GM12878 (cell line): ENCODE measurements at regions not wholly inside any gene's neighbourhood (a gene's known extent, or its start where the extent isn't known, plus 50 kb on each side); places are given as distances from the start of the nearest gene placed in this dataset.

ENCODE experiments used
- ATAC-seq: fragments of 200-7000 bp; cut with Tn5 transposase; 3 replicates; pipeline ENCODE4 v1.9.1; 2020; ENCODE audit warnings: mild to moderate bottlenecking, moderate library complexity
- BruUV-seq: library from RNA; stranded (reverse); fragments of 400-500 nt; replicated peaks from 2 replicates; lab custom pipeline; 2021; lab: Mats Ljungman, UMichigan
- CTCF ChIA-PET: fragments of 300-600 bp; sonication (Branson Sonifier 250); formaldehyde crosslinking; extraction: SDS; loops from one replicate; lab custom pipeline; 2021; ENCODE audit warnings: inconsistent platforms; lab: Yijun Ruan, JAX
- POLR2A ChIA-PET: fragments of 350-600 bp; formaldehyde crosslinking; extraction: SDS; loops from one replicate; lab custom pipeline; 2021; ENCODE audit warnings: inconsistent platforms; lab: Charles Lee
- RAD21 ChIA-PET: fragments of 300-600 bp; sonication (Branson Sonifier 250); formaldehyde crosslinking; loops from one replicate; lab custom pipeline; 2023; ENCODE audit warnings: antibody characterized with exemption; ENCODE audit not compliant: unreplicated experiment; lab: Charles Lee
- SMC1A ChIA-PET: fragments of 300-600 bp; sonication (Branson Sonifier 250); formaldehyde crosslinking; loops from one replicate; lab custom pipeline; 2023; ENCODE audit not compliant: unreplicated experiment, uncharacterized antibody; lab: Charles Lee
- DNase-seq: peaks from one replicate; pipeline ENCODE4 v3.0.0-alpha.2; 2011; ENCODE audit warnings: low read depth, low spot score
- FAIRE-seq: peaks from 3 replicates; lab custom pipeline; 2011; peaks lifted over from hg19 to GRCh38; lab: Jason Lieb, UNC
- H2AFZ ChIP-seq: 2 replicates; pipeline ENCODE4 v1.6.0; 2011; ENCODE audit warnings: low read depth, low read length, control low read depth; ENCODE audit not compliant: control insufficient read depth
- H3K27ac ChIP-seq: 2 replicates; pipeline ENCODE4 v1.5.1; 2011; ENCODE audit warnings: control low read depth; ENCODE audit not compliant: control insufficient read depth, insufficient read depth
- H3K27me3 ChIP-seq, 2 experiments: replicated peaks in 1 of 2; 2 replicates each; pipeline versions ENCODE4 v1.6.0 to v1.6.1; 2011; ENCODE audit warnings: low read length in 1 of 2; ENCODE audit not compliant: control insufficient read depth in 2 of 2, insufficient read depth in 2 of 2
- H3K36me3 ChIP-seq, 2 experiments: 2 replicates each; pipeline ENCODE4 v1.5.1; 2011; ENCODE audit warnings: low read length in 1 of 2; ENCODE audit not compliant: control insufficient read depth in 2 of 2, insufficient read depth in 2 of 2
- H3K4me1 ChIP-seq: 2 replicates; pipeline ENCODE4 v1.6.1; 2011; ENCODE audit warnings: mild to moderate bottlenecking, low read length, moderate library complexity, mixed read lengths; ENCODE audit not compliant: control insufficient read depth, insufficient read depth
- H3K4me2 ChIP-seq: 2 replicates; pipeline ENCODE4 v1.6.0; 2011; ENCODE audit warnings: control low read depth; ENCODE audit not compliant: control insufficient read depth, insufficient read depth
- H3K4me3 ChIP-seq: fragments of 200-600 bp; sonication (generic); 2 replicates; pipeline ENCODE4 v1.5.1; 2016
- H3K79me2 ChIP-seq: 2 replicates; pipeline ENCODE4 v1.6.0; 2011; ENCODE audit warnings: low read length; ENCODE audit not compliant: control insufficient read depth, insufficient read depth
- H3K9ac ChIP-seq: 2 replicates; pipeline ENCODE4 v1.8.0; 2011; ENCODE audit warnings: low read length, control low read depth, mixed read lengths; ENCODE audit not compliant: control insufficient read depth, insufficient read depth
- H3K9me3 ChIP-seq: replicated peaks from 3 replicates; pipeline ENCODE4 v1.5.1; 2011; ENCODE audit warnings: mild to moderate bottlenecking, low read length; ENCODE audit not compliant: control insufficient read depth, insufficient read depth
- H4K20me1 ChIP-seq: 2 replicates; pipeline ENCODE4 v1.6.0; 2011; ENCODE audit not compliant: control insufficient read depth, insufficient read depth
- BCLAF1 ChIP-seq: fragments of 450-650 bp; IDR thresholded peaks from 2 replicates; pipeline ENCODE4 v1.6.1; 2017; ENCODE audit warnings: antibody characterized with exemption, mild to moderate bottlenecking, moderate library complexity
- CREM ChIP-seq: IDR thresholded peaks from 2 replicates; pipeline ENCODE4 v1.6.1; 2014; ENCODE audit warnings: antibody characterized with exemption, low read depth
- ESRRA ChIP-seq: IDR thresholded peaks from 2 replicates; pipeline ENCODE4 v1.6.1; 2012; ENCODE audit warnings: mild to moderate bottlenecking, low read length, improper control_type of control experiment
- HDAC6 ChIP-seq: fragments of 200-600 bp; sonication (generic); IDR thresholded peaks from one replicate; pipeline ENCODE4 v1.8.0; 2017; ENCODE audit warnings: antibody characterized with exemption; ENCODE audit not compliant: unreplicated experiment
- NRF1 ChIP-seq: conservative IDR thresholded peaks from 2 replicates; pipeline ENCODE4 v1.6.1; 2011; ENCODE audit warnings: mild to moderate bottlenecking, low read depth, low read length, improper control_type of control experiment
- PBX3 ChIP-seq: IDR thresholded peaks from 2 replicates; pipeline ENCODE4 v1.6.1; 2011; ENCODE audit warnings: mild to moderate bottlenecking, low read depth, low read length, moderate library complexity; ENCODE audit not compliant: insufficient replicate concordance
- POLR2AphosphoS2 ChIP-seq: IDR thresholded peaks from 2 replicates; pipeline ENCODE4 v1.6.1; 2011; ENCODE audit warnings: low read depth, mild to moderate bottlenecking, low read length, improper control_type of control experiment, moderate library complexity
- SMAD1 ChIP-seq: fragments of 450-650 bp; IDR thresholded peaks from 2 replicates; pipeline ENCODE4 v1.6.1; 2018; ENCODE audit warnings: mild to moderate bottlenecking, low read depth; ENCODE audit not compliant: partially characterized antibody
- ZBED1 ChIP-seq: IDR thresholded peaks from 2 replicates; pipeline ENCODE4 v1.6.1; 2016; ENCODE audit warnings: borderline replicate concordance
- ZNF622 ChIP-seq: fragments of 450-650 bp; IDR thresholded peaks from 2 replicates; pipeline ENCODE4 v1.6.1; 2017; ENCODE audit warnings: mild to moderate bottlenecking, inconsistent platforms
- ZZZ3 ChIP-seq: IDR thresholded peaks from 2 replicates; pipeline ENCODE4 v1.6.1; 2011; ENCODE audit warnings: low read depth; ENCODE audit not compliant: control insufficient read depth, insufficient read length
- WGBS: methylation state at CpG from one replicate; pipeline ENCODE4 v1.1.6; 2016; ENCODE audit warnings: low lambda C conversion rate; ENCODE audit not compliant: insufficient replicate concordance, insufficient coverage; ENCODE audit errors: missing lambda C conversion rate; 5-methylcytosine and 5-hydroxymethylcytosine counted together
- in situ Hi-C: fragments of 300-500 bp; cut with MboI; formaldehyde crosslinking; loops from 9 replicates; pipeline ENCODE4 v1.14.3; 2018; ENCODE audit warnings: mixed read lengths
- intact Hi-C: fragments of 100-400 bp; cut with micrococcal nuclease; formaldehyde crosslinking; loops from one replicate; pipeline ENCODE4 v1.14.2; 2022; ENCODE audit not compliant: unreplicated experiment
- TF ChIP-seq, protein P1 (sequence below): fragments of 450-650 bp; IDR thresholded peaks from 2 replicates; pipeline ENCODE4 v1.6.1; 2016; ENCODE audit warnings: mild to moderate bottlenecking, moderate library complexity, borderline replicate concordance

DNA sequence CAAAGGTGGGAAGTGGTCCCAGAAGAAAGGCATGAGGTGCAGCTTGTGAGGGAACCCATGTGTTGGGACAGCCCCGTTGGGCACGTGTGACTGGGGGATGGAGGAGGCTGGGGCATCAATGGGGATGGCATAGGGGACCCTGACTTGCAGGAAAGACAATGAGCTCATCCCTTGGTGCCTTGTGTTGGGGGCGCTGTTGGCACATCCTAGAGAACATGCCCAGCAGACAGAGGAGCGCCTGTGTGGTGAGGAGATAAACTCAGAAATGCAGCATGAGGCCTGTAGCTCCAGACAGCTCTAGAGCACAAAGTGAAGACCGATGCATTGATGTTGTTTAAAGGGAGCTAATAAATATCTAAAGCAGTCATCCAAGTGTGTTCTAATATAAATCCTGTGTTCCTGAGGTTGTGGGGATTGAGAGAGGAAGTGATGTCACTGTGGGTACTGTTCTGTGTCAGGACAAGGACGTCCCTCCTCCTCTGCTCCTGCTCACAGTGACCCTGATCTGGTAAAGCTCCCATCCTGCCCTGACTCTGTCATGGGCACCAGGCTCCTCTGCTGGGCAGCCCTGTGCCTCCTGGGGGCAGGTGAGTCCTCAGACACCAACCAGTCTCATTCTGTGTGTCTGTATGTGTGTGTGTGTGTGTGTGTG, 126.1 kb upstream of the PRSS58 start:
- no peak overlapping the region for H3K27ac ChIP-seq
- intact Hi-C loops: no loop called here
- H3K4me3 ChIP-seq: no peak overlapping the region
- no peaks in the 10 kb centered on the region for H3K9me3 ChIP-seq
- no peak for DNase-seq
- ChIA-PET SMC1A (no interaction called here), CTCF (interaction anchor here (0.6 to 2.1 kb wide), 5 partner anchors 8 to 29 kb away, joined by 3 to 9 read pairs (median 4); no protein-coding TSS in a partner anchor), POLR2A (no interaction called here), RAD21 (no interaction called here)
- no peak overlapping the region for H3K9ac ChIP-seq
- ATAC-seq: peak; percentile 32
- in situ Hi-C loops: no loop called here
- FAIRE-seq: peak; percentile 49
- peak overlapping the region; percentile 0 for H2AFZ ChIP-seq
- no peaks in the 10 kb centered on the region for H3K36me3 ChIP-seq
- no peaks in the 10 kb centered on the region for H3K4me1 ChIP-seq
- no peaks in the 10 kb centered on the region for H3K79me2 ChIP-seq
- 61% methylated on average over 6 of the region's 6 CpGs for WGBS
- BruUV-seq: no TSS peak
- no peaks in the 10 kb centered on the region; the same call in 1 of the 2 replicates for H4K20me1 ChIP-seq
- no peak overlapping the region for H3K4me2 ChIP-seq
- TF ChIP-seq POLR2AphosphoS2 (no peak), ESRRA (no peak), HDAC6 (no peak), ZZZ3 (no peak), ZBED1 (no peak), BCLAF1 (no peak), PBX3 (no peak), CREM (no peak), ZNF622 (no peak), SMAD1 (no peak), NRF1 (no peak)
- TF ChIP-seq, protein P1, sequence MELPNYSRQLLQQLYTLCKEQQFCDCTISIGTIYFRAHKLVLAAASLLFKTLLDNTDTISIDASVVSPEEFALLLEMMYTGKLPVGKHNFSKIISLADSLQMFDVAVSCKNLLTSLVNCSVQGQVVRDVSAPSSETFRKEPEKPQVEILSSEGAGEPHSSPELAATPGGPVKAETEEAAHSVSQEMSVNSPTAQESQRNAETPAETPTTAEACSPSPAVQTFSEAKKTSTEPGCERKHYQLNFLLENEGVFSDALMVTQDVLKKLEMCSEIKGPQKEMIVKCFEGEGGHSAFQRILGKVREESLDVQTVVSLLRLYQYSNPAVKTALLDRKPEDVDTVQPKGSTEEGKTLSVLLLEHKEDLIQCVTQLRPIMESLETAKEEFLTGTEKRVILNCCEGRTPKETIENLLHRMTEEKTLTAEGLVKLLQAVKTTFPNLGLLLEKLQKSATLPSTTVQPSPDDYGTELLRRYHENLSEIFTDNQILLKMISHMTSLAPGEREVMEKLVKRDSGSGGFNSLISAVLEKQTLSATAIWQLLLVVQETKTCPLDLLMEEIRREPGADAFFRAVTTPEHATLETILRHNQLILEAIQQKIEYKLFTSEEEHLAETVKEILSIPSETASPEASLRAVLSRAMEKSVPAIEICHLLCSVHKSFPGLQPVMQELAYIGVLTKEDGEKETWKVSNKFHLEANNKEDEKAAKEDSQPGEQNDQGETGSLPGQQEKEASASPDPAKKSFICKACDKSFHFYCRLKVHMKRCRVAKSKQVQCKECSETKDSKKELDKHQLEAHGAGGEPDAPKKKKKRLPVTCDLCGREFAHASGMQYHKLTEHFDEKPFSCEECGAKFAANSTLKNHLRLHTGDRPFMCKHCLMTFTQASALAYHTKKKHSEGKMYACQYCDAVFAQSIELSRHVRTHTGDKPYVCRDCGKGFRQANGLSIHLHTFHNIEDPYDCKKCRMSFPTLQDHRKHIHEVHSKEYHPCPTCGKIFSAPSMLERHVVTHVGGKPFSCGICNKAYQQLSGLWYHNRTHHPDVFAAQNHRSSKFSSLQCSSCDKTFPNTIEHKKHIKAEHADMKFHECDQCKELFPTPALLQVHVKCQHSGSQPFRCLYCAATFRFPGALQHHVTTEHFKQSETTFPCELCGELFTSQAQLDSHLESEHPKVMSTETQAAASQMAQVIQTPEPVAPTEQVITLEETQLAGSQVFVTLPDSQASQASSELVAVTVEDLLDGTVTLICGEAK: no peak
- no peaks in the 10 kb centered on the region; a peak in 1 of 4 replicates for H3K27me3 ChIP-seq
